ENCODE measurements at regions not wholly inside any gene's neighbourhood (a gene's known extent, or its start where the extent isn't known, plus 50 kb on each side); places are given as distances from the start of the nearest gene placed in this dataset.

- Histone ChIP-seq H3K9me3 (peaks cover 0 to 3% (median under 1%) of the 10 kb centered on the region in 4 donors), H3K27me3 (no peaks in the 10 kb centered on the region), H3K36me3 (no peaks in the 10 kb centered on the region), H3K4me3 (no peak overlapping the region), H3K4me1 (no peaks in the 10 kb centered on the region), H3K27ac (no peak overlapping the region)
- no peak for TF ChIP-seq POLR2A (IDR thresholded peaks at IDR 0.05)
- no peak for TF ChIP-seq CTCF (IDR thresholded peaks at IDR 0.05)
- no peak for TF ChIP-seq EP300 (IDR thresholded peaks at IDR 0.05)
- no peak for TF ChIP-seq POLR2AphosphoS5 (IDR thresholded peaks at IDR 0.05)
- intact Hi-C loops (cut with DNase I), result no loop called here
- no peak for DNase-seq
Observed at GRCh38 chr13:72290962-72291681, 424.1 kb upstream of the DACH1 start.

- H3K4me3 ChIP-seq, result no peak overlapping the region
- peaks cover 0 to 3% (median under 1%) of the 10 kb centered on the region in 4 donors for H3K9me3 ChIP-seq
- no peak for DNase-seq
- TF ChIP-seq EP300 (IDR thresholded peaks at IDR 0.05) (no peak), CTCF (IDR thresholded peaks at IDR 0.05) (no peak), POLR2A (IDR thresholded peaks at IDR 0.05) (no peak), POLR2AphosphoS5 (IDR thresholded peaks at IDR 0.05) (no peak)
- no peak overlapping the region for H3K27ac ChIP-seq
- H3K4me1 ChIP-seq, result no peaks in the 10 kb centered on the region
- intact Hi-C loops (cut with DNase I), result no loop called here
- no peaks in the 10 kb centered on the region for H3K27me3 ChIP-seq
- no peaks in the 10 kb centered on the region for H3K36me3 ChIP-seq
Observed at GRCh38 chr13:72286421-72286820, 419.4 kb upstream of the DACH1 start.

DNA sequence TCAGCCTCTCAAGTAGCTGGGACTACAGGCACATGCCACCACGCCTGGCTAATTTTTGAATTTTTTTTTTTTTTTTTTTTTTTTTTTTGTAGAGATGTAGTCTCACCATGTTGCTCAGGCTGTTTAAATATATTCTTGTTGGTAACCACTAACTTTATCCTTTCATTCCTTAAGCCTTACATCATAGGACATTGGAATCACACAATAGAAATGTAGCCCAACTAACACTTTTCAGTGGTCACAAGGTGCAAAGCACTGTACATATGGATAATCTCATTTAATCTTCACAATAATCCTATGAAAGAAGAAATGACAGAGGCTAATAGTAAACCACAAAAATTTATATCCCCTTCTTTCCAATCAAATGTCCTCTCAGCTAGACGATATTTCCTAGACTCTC is 417.8 kb upstream of the DACH1 start:
- DNase-seq, result no peak
- H3K4me3 ChIP-seq, result no peak overlapping the region
- peaks cover 0 to 3% (median under 1%) of the 10 kb centered on the region in 4 donors for H3K9me3 ChIP-seq
- intact Hi-C loops (cut with DNase I), result no loop called here
- TF ChIP-seq CTCF (IDR thresholded peaks at IDR 0.05) (no peak), POLR2A (IDR thresholded peaks at IDR 0.05) (no peak), POLR2AphosphoS5 (IDR thresholded peaks at IDR 0.05) (no peak), EP300 (IDR thresholded peaks at IDR 0.05) (no peak)
- H3K27me3 ChIP-seq, result no peaks in the 10 kb centered on the region
- no peaks in the 10 kb centered on the region for H3K36me3 ChIP-seq
- H3K27ac ChIP-seq, result no peak overlapping the region
- H3K4me1 ChIP-seq, result no peaks in the 10 kb centered on the region
- 89 to 93% methylated on average over 2 of the region's 2 CpGs for WGBS, 2 donors

GRCh38 chr13:72261732-72262131 is 394.7 kb upstream of the DACH1 start:
- H3K4me3 ChIP-seq, result no peak overlapping the region
- no peak overlapping the region for H3K27ac ChIP-seq
- WGBS, 2 donors, result 81 to 90% methylated on average over 1 of the region's 1 CpG
- no peaks in the 10 kb centered on the region for H3K9me3 ChIP-seq
- no peaks in the 10 kb centered on the region for H3K4me1 ChIP-seq
- no peaks in the 10 kb centered on the region for H3K36me3 ChIP-seq
- TF ChIP-seq POLR2A (IDR thresholded peaks at IDR 0.05) (no peak), CTCF (IDR thresholded peaks at IDR 0.05) (no peak), EP300 (IDR thresholded peaks at IDR 0.05) (no peak), POLR2AphosphoS5 (IDR thresholded peaks at IDR 0.05) (no peak)
- H3K27me3 ChIP-seq, result no peaks in the 10 kb centered on the region
- no peak for DNase-seq
- intact Hi-C loops (cut with DNase I), result no loop called here

- no peaks in the 10 kb centered on the region for H3K9me3 ChIP-seq
- no peaks in the 10 kb centered on the region for H3K36me3 ChIP-seq
- DNase-seq, result no peak
- no peaks in the 10 kb centered on the region for H3K27me3 ChIP-seq
- H3K4me1 ChIP-seq, result no peaks in the 10 kb centered on the region
- TF ChIP-seq EP300 (IDR thresholded peaks at IDR 0.05) (no peak), POLR2A (IDR thresholded peaks at IDR 0.05) (no peak), POLR2AphosphoS5 (IDR thresholded peaks at IDR 0.05) (no peak), CTCF (IDR thresholded peaks at IDR 0.05) (no peak)
- no peak overlapping the region for H3K4me3 ChIP-seq
- H3K27ac ChIP-seq, result no peak overlapping the region
- intact Hi-C loops (cut with DNase I), result no loop called here
- 48 to 55% methylated on average over 3 of the region's 3 CpGs for WGBS, 2 donors
Observed at GRCh38 chr13:72259528-72259927, 392.5 kb upstream of the DACH1 start.

Measured in sigmoid colon (tissue), 6 donors.